ENCODE measurements at regions not wholly inside any gene's neighbourhood (a gene's known extent, or its start where the extent isn't known, plus 50 kb on each side); places are given as distances from the start of the nearest gene placed in this dataset.

DNA sequence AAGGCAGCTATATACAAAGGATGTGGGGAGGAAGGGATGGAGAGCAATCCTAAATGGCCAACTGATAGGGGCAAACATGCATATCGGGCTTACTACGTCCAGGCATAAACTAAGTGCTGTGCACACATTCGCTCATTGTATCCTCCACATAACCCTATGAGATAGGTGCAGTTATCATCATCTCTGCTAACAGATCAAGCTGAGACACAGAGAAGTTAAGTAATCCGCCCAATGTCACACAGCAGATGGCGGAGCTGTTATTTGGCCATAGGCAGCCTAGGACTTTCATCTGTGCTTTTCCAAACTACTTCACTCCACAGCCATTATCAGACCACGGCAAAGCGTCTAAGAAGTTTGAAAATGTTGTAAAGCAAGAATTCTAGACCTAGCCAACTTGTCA lies 197.5 kb downstream of the RGS3 start:
- TF ChIP-seq, protein P1, sequence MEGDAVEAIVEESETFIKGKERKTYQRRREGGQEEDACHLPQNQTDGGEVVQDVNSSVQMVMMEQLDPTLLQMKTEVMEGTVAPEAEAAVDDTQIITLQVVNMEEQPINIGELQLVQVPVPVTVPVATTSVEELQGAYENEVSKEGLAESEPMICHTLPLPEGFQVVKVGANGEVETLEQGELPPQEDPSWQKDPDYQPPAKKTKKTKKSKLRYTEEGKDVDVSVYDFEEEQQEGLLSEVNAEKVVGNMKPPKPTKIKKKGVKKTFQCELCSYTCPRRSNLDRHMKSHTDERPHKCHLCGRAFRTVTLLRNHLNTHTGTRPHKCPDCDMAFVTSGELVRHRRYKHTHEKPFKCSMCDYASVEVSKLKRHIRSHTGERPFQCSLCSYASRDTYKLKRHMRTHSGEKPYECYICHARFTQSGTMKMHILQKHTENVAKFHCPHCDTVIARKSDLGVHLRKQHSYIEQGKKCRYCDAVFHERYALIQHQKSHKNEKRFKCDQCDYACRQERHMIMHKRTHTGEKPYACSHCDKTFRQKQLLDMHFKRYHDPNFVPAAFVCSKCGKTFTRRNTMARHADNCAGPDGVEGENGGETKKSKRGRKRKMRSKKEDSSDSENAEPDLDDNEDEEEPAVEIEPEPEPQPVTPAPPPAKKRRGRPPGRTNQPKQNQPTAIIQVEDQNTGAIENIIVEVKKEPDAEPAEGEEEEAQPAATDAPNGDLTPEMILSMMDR (IDR thresholded peaks at IDR 0.05), result no peak
- TF ChIP-seq POLR2A (IDR thresholded peaks at IDR 0.05), result no peak
